ENCODE measurements at regions not wholly inside any gene's neighbourhood (a gene's known extent, or its start where the extent isn't known, plus 50 kb on each side); places are given as distances from the start of the nearest gene placed in this dataset.

- no peak overlapping the region for H3K4me3 ChIP-seq
- WGBS (ENCODE audit: missing lambda C conversion rate), result 38% methylated on average over 2 of the region's 2 CpGs
- ATAC-seq (no peak), DNase-seq (ENCODE audit: low read depth in 1 of 2, low spot score in 1 of 2) (no peak), FAIRE-seq (no peak)
- no peak overlapping the region for H3K27ac ChIP-seq
- ChIA-PET CTCF (interaction anchor here (0.8 kb wide), 1 partner anchor 22 kb away, joined by 4 read pairs; no protein-coding TSS in a partner anchor), POLR2A (no interaction called here)
- H3K4me2 ChIP-seq, result no peak overlapping the region
- H3K4me1 ChIP-seq, result 0 out of 3 replicates have a peak, but pooled peaks cover 6% of the 10 kb centered on the region
- TF ChIP-seq SREBF2 (IDR thresholded peaks at IDR 0.05) (no peak), CHD4 (IDR thresholded peaks at IDR 0.05; ENCODE audit: borderline replicate concordance) (no peak), FOXS1 (CRISPR knock-in tag; IDR thresholded peaks at IDR 0.05) (no peak), HOXB5 (CRISPR knock-in tag; IDR thresholded peaks at IDR 0.05) (no peak), FOSL2 (IDR thresholded peaks at IDR 0.05) (no peak), FOSL2 (CRISPR knock-in tag; IDR thresholded peaks at IDR 0.05) (no peak), HOXA7 (CRISPR knock-in tag; IDR thresholded peaks at IDR 0.05) (no peak), SMC3 (IDR thresholded peaks at IDR 0.05) (no peak), RFX5 (IDR thresholded peaks at IDR 0.05) (no peak), USF2 (IDR thresholded peaks at IDR 0.05) (no peak), MAZ (IDR thresholded peaks at IDR 0.05; ENCODE audit: borderline replicate concordance, low read depth, low read length) (no peak), TP53 (CRISPR knock-in tag; IDR thresholded peaks at IDR 0.05) (no peak), BHLHE40 (IDR thresholded peaks at IDR 0.05; ENCODE audit: low read depth, low read length) (no peak), CTCF (IDR thresholded peaks at IDR 0.05) (no peak), HES2 (IDR thresholded peaks at IDR 0.05) (no peak), EHMT2 (IDR thresholded peaks at IDR 0.05; ENCODE audit: low read depth) (no peak)
- H3K9me3 ChIP-seq, result no peaks in the 10 kb centered on the region
Observed at GRCh38 chr3:115287198-115287597, 140.1 kb upstream of the ZBTB20 start.

GRCh38 chr3:115292131-115292530 is 145.0 kb upstream of the ZBTB20 start:
- no peak overlapping the region for H3K27ac ChIP-seq
- no peaks in the 10 kb centered on the region for H3K9me3 ChIP-seq
- 36% methylated on average over 2 of the region's 2 CpGs for WGBS (ENCODE audit: missing lambda C conversion rate)
- POLR2A ChIA-PET, result no interaction called here
- CTCF ChIA-PET, result no interaction called here
- FAIRE-seq (no peak), DNase-seq (ENCODE audit: low read depth in 1 of 2, low spot score in 1 of 2) (no peak), ATAC-seq (no peak)
- H3K4me3 ChIP-seq, result no peak overlapping the region
- H3K4me1 ChIP-seq, result no peaks in the 10 kb centered on the region
- TF ChIP-seq MAFK (IDR thresholded peaks at IDR 0.05; ENCODE audit: partially characterized antibody) (no peak), CBX2 (IDR thresholded peaks at IDR 0.05; ENCODE audit: borderline replicate concordance, low read depth) (no peak), ATOH8 (CRISPR knock-in tag; IDR thresholded peaks at IDR 0.05; ENCODE audit: low read depth) (no peak), MYC (IDR thresholded peaks at IDR 0.05; ENCODE audit: borderline replicate concordance, low read length) (no peak), EHF (CRISPR knock-in tag; IDR thresholded peaks at IDR 0.05) (no peak), BHLHE40 (IDR thresholded peaks at IDR 0.05; ENCODE audit: low read depth, low read length) (no peak), HEYL (CRISPR knock-in tag; IDR thresholded peaks at IDR 0.05) (no peak), HOXA7 (CRISPR knock-in tag; IDR thresholded peaks at IDR 0.05) (no peak), EHMT2 (IDR thresholded peaks at IDR 0.05; ENCODE audit: low read depth) (no peak), E2F6 (IDR thresholded peaks at IDR 0.05; ENCODE audit: borderline replicate concordance, low read depth) (no peak), CBX8 (IDR thresholded peaks at IDR 0.05) (no peak), CTCF (IDR thresholded peaks at IDR 0.05) (no peak), BCL3 (IDR thresholded peaks at IDR 0.05) (no peak), HOXB13 (CRISPR knock-in tag; IDR thresholded peaks at IDR 0.05; ENCODE audit: low read depth) (no peak), SMC3 (IDR thresholded peaks at IDR 0.05) (no peak), SREBF2 (IDR thresholded peaks at IDR 0.05) (no peak), ZFP36 (IDR thresholded peaks at IDR 0.05; ENCODE audit: borderline replicate concordance, partially characterized antibody) (no peak), RARB (CRISPR knock-in tag; IDR thresholded peaks at IDR 0.05) (no peak)
- no peak overlapping the region for H3K4me2 ChIP-seq

All from A549 (cell line).